Keratinocyte (primary cell): ENCODE measurements at regions not wholly inside any gene's neighbourhood (a gene's known extent, or its start where the extent isn't known, plus 50 kb on each side); places are given as distances from the start of the nearest gene placed in this dataset.

ENCODE experiments used
- EZH2 ChIP-seq: IDR thresholded peaks from one replicate; pipeline ENCODE4 v1.6.1; 2012; ENCODE audit warnings: inconsistent platforms, mild to moderate bottlenecking, low read length, moderate library complexity
- TF ChIP-seq, protein P1 (sequence below), 3 experiments: IDR thresholded peaks in 1 of 3; conservative IDR thresholded peaks in 1 of 3; optimal IDR thresholded peaks in 1 of 3; 2 replicates in 2 of 3; 3 replicates in 1 of 3; pipeline versions ENCODE3 to v1.5.1; 2011; ENCODE audit warnings: low read length in 3 of 3, mild to moderate bottlenecking in 3 of 3, moderate library complexity in 2 of 3, control low read depth in 1 of 3, inconsistent platforms in 1 of 3; ENCODE audit not compliant: insufficient read depth in 2 of 3; ENCODE audit errors: extremely low read depth in 1 of 3

DNA sequence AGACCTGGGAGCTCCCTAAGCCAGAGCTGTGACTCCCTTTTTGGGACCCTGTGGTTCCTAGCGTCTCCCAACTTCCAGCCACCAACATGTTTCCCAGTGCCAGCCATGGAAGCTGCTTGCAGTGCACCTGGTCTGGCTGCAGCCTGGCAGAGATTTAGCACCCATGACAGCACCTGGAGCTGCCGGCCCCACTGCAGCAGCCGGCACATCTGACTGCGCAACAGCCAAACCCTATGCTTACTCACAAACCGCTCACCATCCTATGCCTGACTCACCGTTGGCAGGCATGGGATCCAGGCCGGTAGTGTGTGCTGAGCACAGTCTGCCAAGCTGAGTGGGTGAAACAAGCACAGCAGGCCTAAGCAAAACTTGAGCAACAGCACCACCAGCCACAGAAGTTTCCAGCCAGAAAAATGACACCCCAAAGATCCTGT lies 435.9 kb upstream of the PRMT6 start:
- TF ChIP-seq, protein P1, sequence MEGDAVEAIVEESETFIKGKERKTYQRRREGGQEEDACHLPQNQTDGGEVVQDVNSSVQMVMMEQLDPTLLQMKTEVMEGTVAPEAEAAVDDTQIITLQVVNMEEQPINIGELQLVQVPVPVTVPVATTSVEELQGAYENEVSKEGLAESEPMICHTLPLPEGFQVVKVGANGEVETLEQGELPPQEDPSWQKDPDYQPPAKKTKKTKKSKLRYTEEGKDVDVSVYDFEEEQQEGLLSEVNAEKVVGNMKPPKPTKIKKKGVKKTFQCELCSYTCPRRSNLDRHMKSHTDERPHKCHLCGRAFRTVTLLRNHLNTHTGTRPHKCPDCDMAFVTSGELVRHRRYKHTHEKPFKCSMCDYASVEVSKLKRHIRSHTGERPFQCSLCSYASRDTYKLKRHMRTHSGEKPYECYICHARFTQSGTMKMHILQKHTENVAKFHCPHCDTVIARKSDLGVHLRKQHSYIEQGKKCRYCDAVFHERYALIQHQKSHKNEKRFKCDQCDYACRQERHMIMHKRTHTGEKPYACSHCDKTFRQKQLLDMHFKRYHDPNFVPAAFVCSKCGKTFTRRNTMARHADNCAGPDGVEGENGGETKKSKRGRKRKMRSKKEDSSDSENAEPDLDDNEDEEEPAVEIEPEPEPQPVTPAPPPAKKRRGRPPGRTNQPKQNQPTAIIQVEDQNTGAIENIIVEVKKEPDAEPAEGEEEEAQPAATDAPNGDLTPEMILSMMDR (optimal IDR thresholded peaks at IDR 0.05 in 1 of 3, IDR thresholded peaks at IDR 0.05 in 1 of 3, conservative IDR thresholded peaks at IDR 0.05 in 1 of 3; ENCODE audit: extremely low read depth in 1 of 3, insufficient read depth in 2 of 3, low read length in 3 of 3): peak; percentile 14 to 71 (median 16)
- no peak for TF ChIP-seq EZH2
